K562 (cell line): ENCODE measurements at regions not wholly inside any gene's neighbourhood (a gene's known extent, or its start where the extent isn't known, plus 50 kb on each side); places are given as distances from the start of the nearest gene placed in this dataset.
"Not testable (repeated sequence)": the region's sequence is repeated elsewhere in the genome, so short reads cannot be mapped to it uniquely, and the experiment has no call there.

Experiments
- ATAC-seq: fragments of 200-7000 bp; cut with Tn5 transposase; 3 replicates; pipeline ENCODE4 v1.9.1; 2020; ENCODE audit warnings: moderate library complexity
- BruUV-seq: library from RNA; stranded (reverse); fragments of 400-500 nt; replicated peaks from 2 replicates; lab custom pipeline; 2021; lab: Mats Ljungman, UMichigan
- CTCF ChIA-PET: fragments of 300-600 bp; formaldehyde crosslinking; extraction: SDS; loops from one replicate; lab custom pipeline; 2021; ENCODE audit warnings: low intra/inter-chr PET ratio; lab: Yijun Ruan, JAX
- POLR2A ChIA-PET: fragments of 300-600, 350-650 bp; sonication (Branson Sonifier 250); formaldehyde crosslinking; extraction: SDS; loops from one replicate; lab custom pipeline; 2021; ENCODE audit warnings: antibody characterized with exemption, inconsistent platforms; lab: Yijun Ruan, JAX
- DNase-seq, 4 experiments: peaks; one replicate each; pipeline versions ENCODE4 v3.0.0 to v3.0.0-alpha.2; 2011 to 2018; ENCODE audit warnings: low spot score in 3 of 4, mixed read lengths in 3 of 4; ENCODE audit errors: extremely low read depth in 1 of 4
- FAIRE-seq: peaks from 2 replicates; lab custom pipeline; 2011; peaks lifted over from hg19 to GRCh38; lab: Jason Lieb, UNC
- H2AFZ ChIP-seq: 2 replicates; pipeline ENCODE4 v1.6.0; 2011; ENCODE audit warnings: low read depth, low read length, control low read depth, inconsistent platforms
- H3K27ac ChIP-seq: fragments of 200-600 bp; 3 replicates; pipeline ENCODE4 v1.8.0; 2011; ENCODE audit warnings: low read depth, mild to moderate bottlenecking, control low read depth, inconsistent platforms, low read length, moderate library complexity, mixed read lengths; ENCODE audit errors: extremely low read depth
- H3K27me3 ChIP-seq, 2 experiments: fragments of 300-600 bp in 1 of 2; 2 replicates in 1 of 2; 3 replicates in 1 of 2; pipeline versions ENCODE4 v1.6.0 to v1.8.0; 2011; ENCODE audit warnings: inconsistent platforms in 2 of 2, low read length in 2 of 2, mild to moderate bottlenecking in 1 of 2, mixed read lengths in 1 of 2, moderate library complexity in 1 of 2; ENCODE audit not compliant: control insufficient read depth in 2 of 2, insufficient read depth in 2 of 2
- H3K36me3 ChIP-seq: fragments of 300-600 bp; 3 replicates; pipeline ENCODE4 v1.8.0; 2011; ENCODE audit warnings: mild to moderate bottlenecking, low read length, inconsistent platforms; ENCODE audit not compliant: control insufficient read depth, insufficient read depth
- H3K4me1 ChIP-seq, 2 experiments: fragments of 200-600 bp in 1 of 2; replicated peaks in 1 of 2; 2 replicates in 1 of 2; 3 replicates in 1 of 2; pipeline versions ENCODE4 v1.5.1 to v1.8.0; 2011; ENCODE audit warnings: inconsistent platforms in 2 of 2, low read length in 2 of 2, mild to moderate bottlenecking in 1 of 2, mixed read lengths in 1 of 2, moderate library complexity in 1 of 2; ENCODE audit not compliant: control insufficient read depth in 2 of 2, insufficient read depth in 2 of 2
- H3K4me2 ChIP-seq: 2 replicates; pipeline ENCODE4 v1.6.1; 2011; ENCODE audit warnings: low read length, control low read depth, inconsistent platforms, mixed read lengths; ENCODE audit not compliant: insufficient read depth
- H3K4me3 ChIP-seq: fragments of 200-600 bp; sonication (generic), shearing (Covaris generic); 2 replicates; pipeline ENCODE4 v1.5.1; 2016; ENCODE audit warnings: control low read depth, inconsistent platforms
- H3K79me2 ChIP-seq: fragments of 200-600 bp; 3 replicates; pipeline ENCODE4 v1.8.0; 2011; ENCODE audit warnings: low read length, inconsistent platforms; ENCODE audit not compliant: control insufficient read depth, insufficient read depth
- H3K9ac ChIP-seq, 2 experiments: 2 replicates each; pipeline versions ENCODE4 v1.6.0 to v1.6.1; 2011; ENCODE audit warnings: low read depth in 2 of 2, low read length in 2 of 2, control low read depth in 1 of 2, inconsistent platforms in 1 of 2, mild to moderate bottlenecking in 1 of 2, mixed read lengths in 1 of 2; ENCODE audit not compliant: insufficient read depth in 1 of 2
- H3K9me1 ChIP-seq: one replicate; pipeline ENCODE4 v1.6.0; 2011; ENCODE audit warnings: inconsistent platforms, mild to moderate bottlenecking, low read length, moderate library complexity; ENCODE audit not compliant: control insufficient read depth, insufficient read depth
- H3K9me3 ChIP-seq: replicated peaks from 2 replicates; pipeline ENCODE4 v1.5.1; 2011; ENCODE audit warnings: low read depth, low read length, inconsistent platforms; ENCODE audit not compliant: control insufficient read depth, insufficient read depth
- H4K20me1 ChIP-seq: replicated peaks from 2 replicates; pipeline ENCODE4 v1.6.1; 2011; ENCODE audit warnings: low read length, inconsistent platforms, mixed read lengths; ENCODE audit not compliant: control insufficient read depth, insufficient read depth
- POLR2A ChIP-seq: fragments of 450-650 bp; conservative IDR thresholded peaks from 2 replicates; pipeline ENCODE4 v1.6.1; 2016
- WGBS: fragments of 100-300 bp; shearing (Covaris generic); methylation state at CpG from one replicate; pipeline ENCODE4 v1.1.6; 2016; ENCODE audit warnings: low coverage, mixed read lengths; ENCODE audit not compliant: insufficient coverage; ENCODE audit errors: missing lambda C conversion rate; 5-methylcytosine and 5-hydroxymethylcytosine counted together
- in situ Hi-C: fragments of 300-500 bp; cut with MboI; formaldehyde crosslinking; loops from 4 replicates; pipeline ENCODE4 v1.15.0; 2018; ENCODE audit warnings: inconsistent platforms, mixed read lengths
- intact Hi-C: fragments of 100-400 bp; cut with micrococcal nuclease; formaldehyde crosslinking; loops from 2 replicates; pipeline ENCODE4 v1.14.2; 2022
- TF ChIP-seq, protein P1 (sequence below), 2 experiments: fragments of 200-800 bp in 1 of 2; sonication (Bioruptor generic) in 1 of 2; sonication (generic) in 1 of 2; formaldehyde crosslinking in 1 of 2; IDR thresholded peaks in 1 of 2; conservative IDR thresholded peaks in 1 of 2; 2 replicates each; pipeline versions ENCODE4 v1.5.0 to v1.6.1; 2016 to 2020; ENCODE audit warnings: missing compliant biosample characterization in 1 of 2, missing genetic modification characterization in 1 of 2, missing genetic modification reagents in 1 of 2
- TF ChIP-seq, protein P2 (sequence below), 2 experiments: fragments of 450-650 bp; formaldehyde crosslinking in 1 of 2; IDR thresholded peaks; 2 replicates each; pipeline versions ENCODE4 v1.4.0 to v1.6.1; 2014 to 2020; ENCODE audit warnings: mild to moderate bottlenecking in 2 of 2, borderline replicate concordance in 1 of 2, low read depth in 1 of 2

DNA sequence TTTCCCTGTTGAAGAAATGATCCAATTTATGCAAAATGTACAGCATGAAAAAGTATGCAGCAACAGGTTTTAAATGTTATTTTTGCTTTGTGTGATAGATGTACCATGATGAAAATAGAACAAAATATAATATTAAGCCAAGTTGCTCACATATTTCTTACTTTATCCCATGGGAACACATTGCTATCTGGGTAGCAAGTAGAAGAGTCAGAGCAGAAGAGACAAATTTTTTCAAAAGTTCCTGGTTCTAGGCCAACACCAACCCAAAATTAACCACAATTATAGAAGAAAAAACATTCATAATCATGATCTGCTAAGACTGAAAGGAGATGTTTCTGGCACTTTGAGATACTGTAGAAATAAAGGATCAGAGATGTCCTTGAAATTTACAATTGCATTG is 79.9 kb upstream of the SYT10 start:
- no peaks in the 10 kb centered on the region for H3K27me3 ChIP-seq
- H3K4me1 ChIP-seq: no peaks in the 10 kb centered on the region; a peak in 1 of 5 replicates
- peak overlapping the region; percentile 87 for H2AFZ ChIP-seq
- no TSS peak for BruUV-seq
- H3K9me1 ChIP-seq: no peaks in the 10 kb centered on the region
- intact Hi-C loops: no loop called here
- H3K9me3 ChIP-seq: no peaks in the 10 kb centered on the region
- TF ChIP-seq, protein P1, sequence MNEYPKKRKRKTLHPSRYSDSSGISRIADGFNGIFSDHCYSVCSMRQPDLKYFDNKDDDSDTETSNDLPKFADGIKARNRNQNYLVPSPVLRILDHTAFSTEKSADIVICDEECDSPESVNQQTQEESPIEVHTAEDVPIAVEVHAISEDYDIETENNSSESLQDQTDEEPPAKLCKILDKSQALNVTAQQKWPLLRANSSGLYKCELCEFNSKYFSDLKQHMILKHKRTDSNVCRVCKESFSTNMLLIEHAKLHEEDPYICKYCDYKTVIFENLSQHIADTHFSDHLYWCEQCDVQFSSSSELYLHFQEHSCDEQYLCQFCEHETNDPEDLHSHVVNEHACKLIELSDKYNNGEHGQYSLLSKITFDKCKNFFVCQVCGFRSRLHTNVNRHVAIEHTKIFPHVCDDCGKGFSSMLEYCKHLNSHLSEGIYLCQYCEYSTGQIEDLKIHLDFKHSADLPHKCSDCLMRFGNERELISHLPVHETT (CRISPR knock-in tag; conservative IDR thresholded peaks at IDR 0.05 in 1 of 2, IDR thresholded peaks at IDR 0.05 in 1 of 2): no peak
- H3K27ac ChIP-seq: no peak overlapping the region; the same call in 2 of the 3 replicates
- H3K36me3 ChIP-seq: no peaks in the 10 kb centered on the region
- ChIA-PET POLR2A (interaction anchor here (0.7 kb wide), 1 partner anchor 12 kb away, joined by 3 read pairs; no protein-coding TSS in a partner anchor), CTCF (no interaction called here)
- H3K4me2 ChIP-seq: no peak overlapping the region
- no peaks in the 10 kb centered on the region for H3K79me2 ChIP-seq
- in situ Hi-C loops: no loop called here
- H4K20me1 ChIP-seq: no peaks in the 10 kb centered on the region
- H3K4me3 ChIP-seq: no peak overlapping the region
- FAIRE-seq (no peak), ATAC-seq (no peak), DNase-seq (no peak)
- H3K9ac ChIP-seq: no peak overlapping the region

DNA sequence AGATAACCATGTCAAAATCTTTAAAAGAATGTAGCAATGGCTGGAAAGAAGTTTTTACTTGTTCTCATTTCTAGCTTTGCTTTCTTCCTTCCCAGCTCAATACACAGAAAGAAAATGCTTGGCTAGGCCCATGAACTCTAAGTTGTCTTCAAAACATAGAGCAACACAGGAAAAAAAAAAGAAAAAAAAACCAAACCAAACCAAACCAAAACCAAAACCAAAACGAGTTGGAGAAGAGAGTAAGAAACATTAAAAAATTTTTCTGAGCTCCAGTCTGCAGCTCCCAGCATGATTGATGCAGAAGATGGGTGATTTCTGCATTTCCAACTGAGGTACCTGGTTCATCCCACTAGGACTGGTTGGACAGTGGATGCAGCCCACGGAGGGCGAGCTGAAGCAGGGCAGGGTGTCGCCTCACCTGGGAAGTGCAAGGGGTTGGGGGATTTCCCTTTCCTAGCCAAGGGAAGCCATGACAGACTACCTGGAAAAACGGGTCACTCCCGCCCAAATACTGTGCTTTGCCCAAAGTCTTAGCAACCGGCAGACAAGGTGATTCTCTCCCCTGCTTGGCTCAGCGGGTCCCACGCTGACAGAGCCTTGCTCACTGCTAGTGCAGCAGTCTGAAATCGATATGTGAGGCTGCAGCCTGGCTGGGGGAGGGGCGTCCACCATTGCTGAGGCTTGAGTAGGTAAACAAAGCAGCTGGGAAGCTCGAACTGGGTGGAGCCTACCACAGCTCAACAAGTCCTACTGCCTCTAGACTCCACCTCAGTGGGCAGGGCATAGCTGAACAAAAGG is 81.1 kb upstream of the SYT10 start:
- H3K27me3 ChIP-seq, FAIRE-seq, H4K20me1 ChIP-seq, H3K9me1 ChIP-seq, H3K79me2 ChIP-seq, H3K9me3 ChIP-seq, H3K4me1 ChIP-seq, H3K36me3 ChIP-seq, in situ Hi-C loops, CTCF ChIA-PET: not testable (repeated sequence)
- POLR2A ChIA-PET: interaction anchor here (0.5 kb wide), 1 partner anchor 537 kb away, joined by 3 read pairs; no protein-coding TSS in a partner anchor
- DNase-seq: peak; percentile 13 to 76 (median 20)
- ATAC-seq: peak; percentile 90
- peak overlapping the region; percentile 87 for H2AFZ ChIP-seq
- H3K9ac ChIP-seq: peak overlapping the region; percentile 30 to 83
- 2% methylated on average over 12 of the region's 12 CpGs for WGBS
- intact Hi-C loops: loop anchor here (2.0 kb wide), 1 partner anchor 68 kb away; no protein-coding TSS in a partner anchor
- H3K4me3 ChIP-seq: peak overlapping the region; percentile 39
- H3K27ac ChIP-seq: peak overlapping the region; percentile 52
- peak overlapping the region; percentile 70 for H3K4me2 ChIP-seq
- BruUV-seq: TSS peak; percentile 32
- peak; percentile 57; the same call in 1 of the 2 replicates for TF ChIP-seq POLR2A
- TF ChIP-seq, protein P2, sequence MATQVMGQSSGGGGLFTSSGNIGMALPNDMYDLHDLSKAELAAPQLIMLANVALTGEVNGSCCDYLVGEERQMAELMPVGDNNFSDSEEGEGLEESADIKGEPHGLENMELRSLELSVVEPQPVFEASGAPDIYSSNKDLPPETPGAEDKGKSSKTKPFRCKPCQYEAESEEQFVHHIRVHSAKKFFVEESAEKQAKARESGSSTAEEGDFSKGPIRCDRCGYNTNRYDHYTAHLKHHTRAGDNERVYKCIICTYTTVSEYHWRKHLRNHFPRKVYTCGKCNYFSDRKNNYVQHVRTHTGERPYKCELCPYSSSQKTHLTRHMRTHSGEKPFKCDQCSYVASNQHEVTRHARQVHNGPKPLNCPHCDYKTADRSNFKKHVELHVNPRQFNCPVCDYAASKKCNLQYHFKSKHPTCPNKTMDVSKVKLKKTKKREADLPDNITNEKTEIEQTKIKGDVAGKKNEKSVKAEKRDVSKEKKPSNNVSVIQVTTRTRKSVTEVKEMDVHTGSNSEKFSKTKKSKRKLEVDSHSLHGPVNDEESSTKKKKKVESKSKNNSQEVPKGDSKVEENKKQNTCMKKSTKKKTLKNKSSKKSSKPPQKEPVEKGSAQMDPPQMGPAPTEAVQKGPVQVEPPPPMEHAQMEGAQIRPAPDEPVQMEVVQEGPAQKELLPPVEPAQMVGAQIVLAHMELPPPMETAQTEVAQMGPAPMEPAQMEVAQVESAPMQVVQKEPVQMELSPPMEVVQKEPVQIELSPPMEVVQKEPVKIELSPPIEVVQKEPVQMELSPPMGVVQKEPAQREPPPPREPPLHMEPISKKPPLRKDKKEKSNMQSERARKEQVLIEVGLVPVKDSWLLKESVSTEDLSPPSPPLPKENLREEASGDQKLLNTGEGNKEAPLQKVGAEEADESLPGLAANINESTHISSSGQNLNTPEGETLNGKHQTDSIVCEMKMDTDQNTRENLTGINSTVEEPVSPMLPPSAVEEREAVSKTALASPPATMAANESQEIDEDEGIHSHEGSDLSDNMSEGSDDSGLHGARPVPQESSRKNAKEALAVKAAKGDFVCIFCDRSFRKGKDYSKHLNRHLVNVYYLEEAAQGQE (IDR thresholded peaks at IDR 0.05; ENCODE audit: borderline replicate concordance): peak; percentile 11; the same call in 1 of the 2 replicates
- TF ChIP-seq, protein P2 (CRISPR knock-in tag; IDR thresholded peaks at IDR 0.05; ENCODE audit: low read depth): not testable (repeated sequence)
